GM19023 (cell line): ENCODE measurements at regions not wholly inside any gene's neighbourhood (a gene's known extent, or its start where the extent isn't known, plus 50 kb on each side); places are given as distances from the start of the nearest gene placed in this dataset.
"Not testable (repeated sequence)": the region's sequence is repeated elsewhere in the genome, so short reads cannot be mapped to it uniquely, and the experiment has no call there.

ENCODE experiments used
- ATAC-seq: cut with Tn5 transposase; IDR thresholded peaks from one replicate; pipeline ENCODE4 v1.9.1; 2021; ENCODE audit warnings: mild to moderate bottlenecking, moderate library complexity; ENCODE audit not compliant: unreplicated experiment

- no peak for ATAC-seq
Measured at GRCh38 chr2:210955591-210955990, 399.2 kb downstream of the CPS1 start.

DNA sequence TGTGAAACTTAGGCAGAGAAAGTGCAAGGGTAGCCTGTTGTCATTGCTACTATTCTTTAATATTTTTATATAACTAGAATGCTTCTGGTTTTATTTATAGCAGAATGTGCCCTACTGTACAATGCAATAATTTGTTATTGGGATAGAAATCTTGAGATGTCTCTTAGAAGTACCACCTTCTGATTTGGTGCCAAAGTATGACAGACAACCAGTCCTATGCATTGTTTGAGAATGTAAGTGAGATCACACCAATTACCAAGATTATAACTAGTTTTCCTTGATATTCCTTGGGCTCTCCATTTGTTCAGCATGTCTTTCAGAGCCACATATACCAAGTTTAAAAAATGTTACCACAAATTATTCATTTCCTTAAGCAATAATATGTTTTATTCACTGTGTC lies 399.7 kb downstream of the CPS1 start:
- ATAC-seq = no peak

- no peak for ATAC-seq
Measured at GRCh38 chr2:210961249-210961648, 404.9 kb downstream of the CPS1 start.

GRCh38 chr2:210963386-210963785 lies 407.0 kb downstream of the CPS1 start:
- no peak for ATAC-seq

DNA sequence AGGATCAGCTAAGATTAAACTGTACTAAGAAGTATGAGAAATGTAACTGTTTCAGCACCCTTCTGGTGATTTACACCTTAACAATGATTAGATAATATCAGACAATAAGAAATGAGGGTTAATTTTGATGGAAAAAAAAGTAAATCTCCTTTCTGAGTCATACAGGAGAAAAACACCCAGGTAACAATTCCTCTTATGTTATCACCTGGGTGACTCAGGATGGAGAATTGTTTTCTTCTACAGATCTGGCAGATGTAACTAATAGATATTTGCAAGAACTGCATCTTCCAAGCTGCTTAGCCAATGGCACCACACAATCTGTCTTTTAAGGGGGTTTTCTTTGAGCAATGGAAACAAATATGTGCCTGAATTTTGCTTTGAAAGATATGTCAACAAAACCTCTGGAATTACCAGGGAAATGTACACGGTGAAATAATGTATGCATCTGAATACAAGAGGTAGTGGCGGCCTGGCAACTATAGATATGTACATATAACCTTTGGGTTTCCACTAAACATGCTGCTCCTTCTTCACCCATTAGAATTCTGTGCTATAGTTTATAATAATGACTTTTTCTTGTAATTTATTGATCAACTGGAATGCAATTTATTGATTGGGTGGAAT lies 407.9 kb downstream of the CPS1 start:
- no peak for ATAC-seq

DNA sequence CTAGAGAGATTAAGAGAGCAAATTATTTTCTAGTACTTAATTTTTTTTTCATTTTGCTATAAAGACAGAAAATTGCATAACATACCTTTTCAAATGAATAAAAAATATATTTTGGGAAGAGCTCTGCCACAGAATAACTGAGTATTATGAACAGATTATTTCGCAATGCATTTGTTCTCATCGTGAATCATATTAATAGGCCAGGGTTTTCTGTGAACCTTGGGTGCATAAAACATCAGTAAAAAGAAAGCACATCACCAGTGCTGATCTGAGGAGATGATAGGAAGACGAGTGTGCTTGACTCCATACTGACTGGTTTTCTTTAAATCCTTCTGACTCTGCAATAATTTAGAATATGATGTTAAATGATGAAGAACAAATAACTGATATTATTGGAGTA lies 409.1 kb downstream of the CPS1 start:
- no peak for ATAC-seq

- no peak for ATAC-seq
Measured at GRCh38 chr2:210966330-210966729, 409.9 kb downstream of the CPS1 start.

- no peak for ATAC-seq
Measured at GRCh38 chr2:210971431-210971830, 415.0 kb downstream of the CPS1 start.

- ATAC-seq = not testable (repeated sequence)
Measured at GRCh38 chr2:210986806-210987205, 430.4 kb downstream of the CPS1 start.

DNA sequence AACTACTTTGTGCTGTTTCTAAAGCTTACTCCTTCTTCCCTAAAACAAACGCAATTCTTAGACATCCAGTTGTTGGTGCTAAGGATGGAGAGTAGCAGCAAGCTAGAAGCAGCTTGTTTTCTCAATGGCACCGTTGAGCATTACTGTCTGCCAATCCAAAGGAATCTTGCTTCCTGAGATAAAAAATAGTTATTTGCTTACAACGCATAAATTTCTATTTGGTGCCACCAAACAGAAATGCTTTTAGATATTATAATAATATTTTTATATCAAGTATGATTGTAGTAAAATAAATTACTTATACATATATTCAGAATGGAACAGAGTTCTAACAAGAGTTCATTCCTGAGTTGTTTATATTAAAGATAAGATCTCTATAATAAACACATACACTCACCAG lies 434.7 kb downstream of the CPS1 start:
- ATAC-seq = no peak

GRCh38 chr2:210994104-210994503 lies 437.7 kb downstream of the CPS1 start:
- ATAC-seq = no peak

- ATAC-seq = no peak
Measured at GRCh38 chr2:210997373-210997772, 441.0 kb downstream of the CPS1 start.

GRCh38 chr2:210998334-210998733 lies 441.9 kb downstream of the CPS1 start:
- no peak for ATAC-seq

DNA sequence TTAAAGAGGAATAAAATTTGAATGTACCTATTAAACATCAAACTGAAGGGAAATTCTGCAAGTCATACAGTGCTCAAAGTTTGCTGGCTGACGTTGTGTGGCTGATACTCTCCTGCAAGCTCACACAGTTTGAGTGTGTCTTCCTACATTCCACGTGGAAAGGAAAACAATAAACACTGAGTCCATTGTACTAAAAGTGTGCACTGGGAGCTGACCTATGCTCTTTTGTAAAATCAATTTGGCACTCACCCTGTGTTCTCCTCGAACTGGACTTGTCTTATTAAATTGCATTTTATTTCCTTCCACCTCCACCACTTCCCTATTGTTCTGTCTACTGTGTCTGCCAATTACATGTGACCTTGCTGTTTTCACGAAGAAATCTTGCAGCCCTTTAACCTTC lies 458.0 kb downstream of the CPS1 start:
- no peak for ATAC-seq

- ATAC-seq = no peak
Measured at GRCh38 chr2:211014906-211015305, 458.5 kb downstream of the CPS1 start.

GRCh38 chr2:211025089-211025488 lies 468.7 kb downstream of the CPS1 start:
- not testable (repeated sequence) for ATAC-seq

DNA sequence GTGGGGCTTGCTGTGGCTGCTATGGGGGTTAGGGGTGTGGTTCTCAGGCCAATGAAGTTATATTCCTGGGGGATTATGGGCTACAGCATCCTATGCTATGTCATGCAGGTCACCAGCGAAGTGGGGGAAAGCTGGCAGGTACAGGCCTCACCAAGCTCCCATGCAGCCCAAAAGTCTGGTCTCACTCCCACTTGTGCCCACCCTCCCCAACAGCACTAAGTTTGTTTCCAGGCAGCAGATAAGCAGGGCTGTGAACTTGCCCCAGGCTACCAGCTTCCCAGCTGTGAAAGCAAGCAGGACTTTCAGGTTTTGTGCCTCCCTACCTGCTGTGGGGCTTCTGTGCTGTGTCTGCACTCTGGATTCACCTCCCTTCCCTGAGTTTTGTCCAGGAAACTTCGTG lies 469.7 kb downstream of the CPS1 start:
- ATAC-seq = no peak

- no peak for ATAC-seq
Measured at GRCh38 chr2:211027976-211028375, 471.6 kb downstream of the CPS1 start.

GRCh38 chr2:211033765-211034164 lies 477.4 kb downstream of the CPS1 start:
- ATAC-seq = no peak

DNA sequence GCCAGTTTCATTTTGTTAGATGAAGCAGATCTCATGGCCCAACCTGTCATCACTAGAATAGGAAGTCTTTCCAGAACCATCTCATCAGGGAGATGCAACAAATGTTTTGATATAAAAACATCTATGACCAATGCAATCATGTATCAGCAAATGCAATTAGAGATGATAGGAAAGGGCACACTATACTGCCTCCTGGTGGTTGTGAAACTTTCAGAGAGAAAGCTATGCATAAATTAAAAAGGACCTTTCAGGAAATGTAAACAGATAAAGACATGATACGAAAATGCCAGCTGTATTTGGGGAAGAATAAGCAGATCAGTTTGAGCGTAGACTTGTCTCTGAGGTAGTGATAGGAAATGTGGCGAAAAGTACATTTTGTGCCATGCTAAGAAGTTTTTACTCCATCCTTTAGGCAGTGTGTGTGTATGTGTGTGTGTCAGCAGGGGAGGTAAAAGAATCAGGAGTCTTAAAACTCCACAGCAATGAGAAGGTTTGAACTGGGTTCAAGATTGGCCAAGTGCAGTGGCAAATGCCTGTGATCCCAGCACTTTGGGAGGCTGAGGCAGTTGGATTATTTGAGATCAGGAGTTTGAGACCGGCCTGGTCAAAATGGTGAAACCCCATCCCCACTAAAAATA lies 479.3 kb downstream of the CPS1 start:
- ATAC-seq = no peak

GRCh38 chr2:211045025-211045424 lies 488.6 kb downstream of the CPS1 start:
- no peak for ATAC-seq

- no peak for ATAC-seq
Measured at GRCh38 chr2:211049321-211050018, 493.1 kb downstream of the CPS1 start.
